ENCODE measurements at regions not wholly inside any gene's neighbourhood (a gene's known extent, or its start where the extent isn't known, plus 50 kb on each side); places are given as distances from the start of the nearest gene placed in this dataset.

DNA sequence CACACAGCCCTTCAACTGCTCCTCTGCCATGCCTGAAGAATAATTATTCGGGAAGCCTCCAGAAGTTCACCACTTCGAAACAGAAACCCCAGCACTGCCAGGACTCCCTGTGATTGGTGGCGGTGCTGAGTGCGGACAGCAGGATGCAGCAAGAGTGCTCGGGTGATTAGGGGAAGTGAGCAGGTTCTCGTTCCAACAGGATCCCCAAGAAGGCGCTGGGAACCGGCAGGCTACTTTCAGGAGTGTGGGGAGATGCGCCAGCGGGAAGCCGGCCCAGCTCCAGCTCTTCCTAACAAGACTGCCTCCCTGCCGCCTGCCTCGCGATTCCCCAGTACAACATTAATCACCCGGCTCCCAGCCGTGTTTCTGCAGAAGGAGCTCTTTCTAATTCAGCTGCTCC is 630.2 kb downstream of the BRD1 start:
- H3K27ac Mint-ChIP-seq, result no peak overlapping the region
- no peaks in the 10 kb centered on the region for H3K36me3 Mint-ChIP-seq
- peaks cover 6 to 16% of the 10 kb centered on the region in 2 donors for H3K27me3 Mint-ChIP-seq
- POLR2A ChIA-PET, result no interaction called here
- ATAC-seq (replicated peaks in 1 of 4) (no peak), DNase-seq (no peak)
- CTCF ChIA-PET, result no interaction called here
- H3K9me3 Mint-ChIP-seq, result no peaks in the 10 kb centered on the region
- H3K27ac ChIP-seq (ENCODE audit: low read length), result no peak overlapping the region
- 19% methylated on average over 8 of the region's 16 CpGs for WGBS (ENCODE audit: insufficient coverage)
- H3K4me1 ChIP-seq (ENCODE audit: control insufficient read depth in 1 of 2, extremely low read depth in 1 of 2, insufficient read depth in 2 of 2, low read length in 2 of 2), result no peaks in the 10 kb centered on the region
- no peak overlapping the region for H3K4me3 ChIP-seq (ENCODE audit: control insufficient read depth in 1 of 2, extremely low read depth in 1 of 2, low read length in 1 of 2)
- no peak overlapping the region for H3K4me3 Mint-ChIP-seq
- H3K36me3 ChIP-seq (ENCODE audit: control insufficient read depth in 2 of 2, extremely low read depth in 1 of 2, insufficient read depth in 1 of 2, low read length in 1 of 2), result no peaks in the 10 kb centered on the region
- peaks cover 0 to 23% of the 10 kb centered on the region in 2 experiments for H3K27me3 ChIP-seq (replicated peaks in 1 of 2; ENCODE audit: control insufficient read depth in 2 of 2, extremely low read depth in 1 of 2, insufficient read depth in 2 of 2, low read length in 1 of 2)
- no peaks in the 10 kb centered on the region for H3K9me3 ChIP-seq
- no peaks in the 10 kb centered on the region for H3K4me1 Mint-ChIP-seq

DNA sequence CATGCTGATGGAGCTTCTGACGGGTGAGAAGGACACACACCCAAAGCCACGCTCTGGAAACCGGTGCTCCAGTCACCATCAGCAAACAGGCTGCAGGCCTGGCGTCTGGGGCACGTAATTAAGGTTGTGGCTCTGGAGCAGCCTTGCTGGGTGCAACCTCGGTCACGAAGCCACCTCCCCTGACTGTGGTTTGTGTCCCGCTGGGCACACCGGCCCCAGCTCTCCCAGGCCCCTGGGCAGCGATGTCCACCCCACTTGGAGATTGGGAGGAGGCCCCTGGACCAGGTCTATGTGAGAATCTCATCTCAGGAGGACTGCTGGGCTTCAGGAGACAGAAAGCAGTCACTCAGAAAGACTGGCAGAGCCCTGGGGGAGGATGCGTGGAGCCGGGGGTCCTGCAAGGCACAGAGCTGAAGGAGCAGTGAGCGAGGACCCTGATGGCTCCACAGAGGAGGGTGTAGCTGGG is 631.6 kb downstream of the BRD1 start:
- no peak overlapping the region for H3K27ac Mint-ChIP-seq
- Histone ChIP-seq H3K36me3 (ENCODE audit: control insufficient read depth in 2 of 2, extremely low read depth in 1 of 2, insufficient read depth in 1 of 2, low read length in 1 of 2) (no peaks in the 10 kb centered on the region), H3K4me3 (ENCODE audit: control insufficient read depth in 1 of 2, extremely low read depth in 1 of 2, low read length in 1 of 2) (no peak overlapping the region), H3K9me3 (no peaks in the 10 kb centered on the region), H3K27me3 (replicated peaks in 1 of 2; ENCODE audit: control insufficient read depth in 2 of 2, extremely low read depth in 1 of 2, insufficient read depth in 2 of 2, low read length in 1 of 2) (peaks cover 0 to 24% of the 10 kb centered on the region in 2 experiments), H3K27ac (ENCODE audit: low read length) (no peak overlapping the region), H3K4me1 (ENCODE audit: control insufficient read depth in 1 of 2, extremely low read depth in 1 of 2, insufficient read depth in 2 of 2, low read length in 2 of 2) (no peaks in the 10 kb centered on the region)
- no peak for ATAC-seq (replicated peaks in 1 of 4)
- H3K4me1 Mint-ChIP-seq, result no peaks in the 10 kb centered on the region
- no peak overlapping the region for H3K4me3 Mint-ChIP-seq
- DNase-seq, result no peak
- ChIA-PET CTCF (no interaction called here), POLR2A (no interaction called here)
- no peaks in the 10 kb centered on the region for H3K9me3 Mint-ChIP-seq
- H3K36me3 Mint-ChIP-seq, result no peaks in the 10 kb centered on the region
- 79% methylated on average over 10 of the region's 13 CpGs for WGBS (ENCODE audit: insufficient coverage)
- H3K27me3 Mint-ChIP-seq, result peaks cover 7 to 16% of the 10 kb centered on the region in 2 donors

DNA sequence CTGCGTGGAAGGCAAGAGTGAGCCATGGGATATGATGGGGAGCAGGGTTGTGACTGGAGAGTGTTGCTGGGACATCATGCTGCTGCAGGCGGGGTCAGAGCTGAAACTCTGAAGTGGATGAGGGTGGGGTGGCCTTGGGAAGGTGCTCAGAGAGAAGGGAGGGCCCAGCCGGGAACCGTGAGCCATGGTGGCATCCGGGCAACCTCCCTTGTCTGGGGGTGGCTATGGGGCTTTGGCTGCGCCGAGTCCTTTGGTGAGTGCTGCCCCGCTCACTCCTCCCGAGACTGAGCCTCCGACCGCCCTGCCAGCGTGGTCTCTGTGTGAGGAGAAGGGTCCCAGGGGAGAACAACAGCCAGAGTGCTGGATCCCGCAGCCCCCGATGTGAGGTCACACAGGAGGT is 632.0 kb downstream of the BRD1 start:
- no peaks in the 10 kb centered on the region for H3K36me3 Mint-ChIP-seq
- ChIA-PET CTCF (no interaction called here), POLR2A (no interaction called here)
- H3K4me3 Mint-ChIP-seq, result no peak overlapping the region
- Histone ChIP-seq H3K27ac (ENCODE audit: low read length) (no peak overlapping the region), H3K4me1 (ENCODE audit: control insufficient read depth in 1 of 2, extremely low read depth in 1 of 2, insufficient read depth in 2 of 2, low read length in 2 of 2) (no peaks in the 10 kb centered on the region), H3K4me3 (ENCODE audit: control insufficient read depth in 1 of 2, extremely low read depth in 1 of 2, low read length in 1 of 2) (no peak overlapping the region), H3K27me3 (replicated peaks in 1 of 2; ENCODE audit: control insufficient read depth in 2 of 2, extremely low read depth in 1 of 2, insufficient read depth in 2 of 2, low read length in 1 of 2) (peaks cover 0 to 28% of the 10 kb centered on the region in 2 experiments), H3K36me3 (ENCODE audit: control insufficient read depth in 2 of 2, extremely low read depth in 1 of 2, insufficient read depth in 1 of 2, low read length in 1 of 2) (no peaks in the 10 kb centered on the region), H3K9me3 (no peaks in the 10 kb centered on the region)
- 83% methylated on average over 13 of the region's 14 CpGs for WGBS (ENCODE audit: insufficient coverage)
- ATAC-seq (replicated peaks in 1 of 4) (no peak), DNase-seq (no peak)
- H3K9me3 Mint-ChIP-seq, result no peaks in the 10 kb centered on the region
- H3K4me1 Mint-ChIP-seq, result no peaks in the 10 kb centered on the region
- peaks cover 7 to 16% of the 10 kb centered on the region in 2 donors for H3K27me3 Mint-ChIP-seq
- H3K27ac Mint-ChIP-seq, result no peak overlapping the region

DNA sequence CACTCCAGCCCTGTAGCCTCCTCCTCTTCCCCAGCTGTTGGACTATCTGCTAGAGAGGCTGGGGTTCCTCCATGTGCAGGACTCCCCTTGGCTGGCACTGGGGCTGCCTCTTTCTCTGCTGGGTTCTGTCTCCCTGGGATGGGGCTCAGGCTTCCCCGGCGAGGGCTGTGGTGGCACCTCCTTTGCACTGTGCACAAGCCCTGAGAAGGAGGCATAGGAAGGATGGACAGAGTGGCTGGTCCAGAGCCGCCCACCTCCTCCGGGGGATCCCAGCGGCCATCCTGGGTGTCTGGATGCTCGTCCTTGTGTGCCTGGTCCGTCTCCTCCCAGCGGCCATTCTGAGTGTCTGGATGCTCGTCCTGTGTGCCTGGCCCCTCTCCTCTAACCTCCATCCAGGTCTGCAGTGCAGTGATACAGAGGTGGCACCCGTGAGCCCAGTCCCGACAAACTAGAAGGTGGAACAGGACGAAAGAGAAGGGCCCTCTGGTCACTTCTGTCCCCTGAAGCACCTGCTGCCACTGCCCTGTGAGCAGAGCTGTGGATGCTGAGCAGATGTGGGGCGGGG is 633.7 kb downstream of the BRD1 start:
- CTCF ChIA-PET, result no interaction called here
- H3K4me1 Mint-ChIP-seq, result no peaks in the 10 kb centered on the region

DNA sequence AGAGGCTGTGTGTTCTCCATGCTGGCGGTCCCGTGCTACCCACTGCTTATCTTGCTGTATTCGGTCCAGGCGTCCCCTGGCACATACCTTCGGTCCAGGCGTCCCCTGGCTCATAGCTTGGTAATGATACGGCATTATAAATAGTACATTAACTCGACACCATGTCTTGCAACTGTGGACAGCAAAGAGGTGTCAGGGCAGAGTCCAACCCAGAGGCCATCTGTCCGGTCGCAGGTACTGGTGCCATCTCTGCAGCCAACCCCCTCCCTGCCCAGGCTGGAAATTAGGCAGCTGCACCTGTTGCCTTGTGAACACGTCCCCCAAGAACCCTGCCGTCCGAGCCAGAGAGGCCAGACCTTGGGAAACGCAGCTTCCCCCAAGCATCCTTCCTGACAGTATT is 634.3 kb downstream of the BRD1 start:
- H3K4me3 Mint-ChIP-seq, result no peak overlapping the region
- peaks cover 13 to 23% of the 10 kb centered on the region in 2 donors for H3K27me3 Mint-ChIP-seq
- H3K36me3 Mint-ChIP-seq, result no peaks in the 10 kb centered on the region
- Histone ChIP-seq H3K36me3 (ENCODE audit: control insufficient read depth in 2 of 2, extremely low read depth in 1 of 2, insufficient read depth in 1 of 2, low read length in 1 of 2) (no peaks in the 10 kb centered on the region), H3K27ac (ENCODE audit: low read length) (no peak overlapping the region), H3K4me1 (ENCODE audit: control insufficient read depth in 1 of 2, extremely low read depth in 1 of 2, insufficient read depth in 2 of 2, low read length in 2 of 2) (no peaks in the 10 kb centered on the region), H3K9me3 (no peaks in the 10 kb centered on the region), H3K27me3 (replicated peaks in 1 of 2; ENCODE audit: control insufficient read depth in 2 of 2, extremely low read depth in 1 of 2, insufficient read depth in 2 of 2, low read length in 1 of 2) (peaks cover 0 to 34% of the 10 kb centered on the region in 2 experiments), H3K4me3 (ENCODE audit: control insufficient read depth in 1 of 2, extremely low read depth in 1 of 2, low read length in 1 of 2) (no peak overlapping the region)
- H3K4me1 Mint-ChIP-seq, result no peaks in the 10 kb centered on the region
- 80% methylated on average over 14 of the region's 14 CpGs for whole genome bisulfite sequencing (ENCODE audit: insufficient coverage)
- no peak overlapping the region for H3K27ac Mint-ChIP-seq
- CTCF ChIA-PET, result no interaction called here
- no peak for ATAC-seq (replicated peaks in 1 of 4)
- no peak for DNase-seq
- H3K9me3 Mint-ChIP-seq, result no peaks in the 10 kb centered on the region
- POLR2A ChIA-PET, result no interaction called here

More for the DNA sequence above, 633.7 kb downstream of the BRD1 start:
- no peak overlapping the region for H3K27ac Mint-ChIP-seq
- Histone ChIP-seq H3K4me3 (ENCODE audit: control insufficient read depth in 1 of 2, extremely low read depth in 1 of 2, low read length in 1 of 2) (no peak overlapping the region), H3K4me1 (ENCODE audit: control insufficient read depth in 1 of 2, extremely low read depth in 1 of 2, insufficient read depth in 2 of 2, low read length in 2 of 2) (no peaks in the 10 kb centered on the region), H3K27me3 (replicated peaks in 1 of 2; ENCODE audit: control insufficient read depth in 2 of 2, extremely low read depth in 1 of 2, insufficient read depth in 2 of 2, low read length in 1 of 2) (peaks cover 0 to 29% of the 10 kb centered on the region in 2 experiments), H3K27ac (ENCODE audit: low read length) (no peak overlapping the region), H3K9me3 (no peaks in the 10 kb centered on the region), H3K36me3 (ENCODE audit: control insufficient read depth in 2 of 2, extremely low read depth in 1 of 2, insufficient read depth in 1 of 2, low read length in 1 of 2) (no peaks in the 10 kb centered on the region)
- H3K4me3 Mint-ChIP-seq, result no peak overlapping the region
- no peaks in the 10 kb centered on the region for H3K9me3 Mint-ChIP-seq
- peaks cover 13 to 18% of the 10 kb centered on the region in 2 donors for H3K27me3 Mint-ChIP-seq
- DNase-seq (no peak), ATAC-seq (replicated peaks in 1 of 4) (no peak)
- POLR2A ChIA-PET, result no interaction called here
- H3K36me3 Mint-ChIP-seq, result no peaks in the 10 kb centered on the region
- WGBS (ENCODE audit: insufficient coverage), result 69% methylated on average over 4 of the region's 13 CpGs

DNA sequence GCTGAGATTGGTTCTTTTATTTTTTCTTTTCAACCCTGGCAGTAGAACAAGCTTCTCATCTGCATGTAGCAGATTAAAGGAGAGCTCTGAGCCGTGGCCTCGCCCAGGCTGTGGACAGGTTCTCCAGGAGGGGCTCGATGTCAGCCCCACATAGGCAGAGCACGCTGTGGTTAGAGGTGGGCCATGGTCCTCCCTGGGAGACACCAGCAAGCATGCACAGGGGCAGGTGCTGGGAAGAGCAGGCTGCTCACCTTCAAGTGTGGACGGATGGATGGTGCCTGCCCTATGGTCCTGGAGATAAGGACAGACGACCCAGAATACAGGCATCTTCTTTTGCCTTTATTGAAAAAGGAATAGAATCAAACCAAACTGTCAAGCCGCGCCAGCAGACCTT is 634.8 kb downstream of the BRD1 start:
- 81% methylated on average over 8 of the region's 8 CpGs for WGBS (ENCODE audit: insufficient coverage)
- Histone ChIP-seq H3K4me1 (ENCODE audit: control insufficient read depth in 1 of 2, extremely low read depth in 1 of 2, insufficient read depth in 2 of 2, low read length in 2 of 2) (no peaks in the 10 kb centered on the region), H3K36me3 (ENCODE audit: control insufficient read depth in 2 of 2, extremely low read depth in 1 of 2, insufficient read depth in 1 of 2, low read length in 1 of 2) (no peaks in the 10 kb centered on the region), H3K27me3 (replicated peaks in 1 of 2; ENCODE audit: control insufficient read depth in 2 of 2, extremely low read depth in 1 of 2, insufficient read depth in 2 of 2, low read length in 1 of 2) (peaks cover 0 to 37% of the 10 kb centered on the region in 2 experiments), H3K27ac (ENCODE audit: low read length) (no peak overlapping the region), H3K9me3 (no peaks in the 10 kb centered on the region), H3K4me3 (ENCODE audit: control insufficient read depth in 1 of 2, extremely low read depth in 1 of 2, low read length in 1 of 2) (no peak overlapping the region)
- Mint-ChIP-seq H3K4me3 (no peak overlapping the region), H3K4me1 (no peaks in the 10 kb centered on the region), H3K27me3 (peaks cover 11 to 23% of the 10 kb centered on the region in 2 donors), H3K9me3 (no peaks in the 10 kb centered on the region), H3K27ac (no peak overlapping the region), H3K36me3 (no peaks in the 10 kb centered on the region)
- no peak for DNase-seq
- no peak for ATAC-seq (replicated peaks in 1 of 4)
- POLR2A ChIA-PET, result no interaction called here
- CTCF ChIA-PET, result no interaction called here

Data from T-cell (primary cell).